Stromal cell of bone marrow (primary cell): ENCODE measurements at regions not wholly inside any gene's neighbourhood (a gene's known extent, or its start where the extent isn't known, plus 50 kb on each side); places are given as distances from the start of the nearest gene placed in this dataset.
A peak's percentile ranks its signal among the peaks of the same experiment; 100 is the strongest.
"Not testable (repeated sequence)": the region's sequence is repeated elsewhere in the genome, so short reads cannot be mapped to it uniquely, and the experiment has no call there.

Experiments
- DNase-seq: peaks from one replicate; pipeline ENCODE4 v3.0.0-alpha.2; 2012; ENCODE audit warnings: low read depth

DNA sequence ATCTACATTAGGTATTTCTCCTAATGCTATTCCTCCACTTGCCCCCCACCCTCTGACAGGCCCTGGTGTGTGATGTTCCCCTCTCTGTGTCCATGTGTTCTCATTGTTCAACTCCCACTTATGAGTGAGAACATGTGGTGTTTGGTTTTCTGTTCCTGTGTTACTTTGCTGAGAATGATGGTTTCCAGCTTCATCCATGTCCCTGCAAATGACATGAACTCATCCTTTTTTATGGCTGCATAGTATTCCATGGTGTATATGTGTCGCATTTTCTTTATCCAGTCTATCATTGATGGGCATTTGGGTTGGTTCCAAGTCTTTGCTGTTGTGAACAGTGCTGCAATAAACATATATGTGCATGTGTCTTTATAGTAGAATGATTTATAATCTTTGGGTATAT, 50.6 kb upstream of the GRHL3 start:
- not testable (repeated sequence) for DNase-seq

- DNase-seq, result no peak
Observed at GRCh38 chr1:24266998-24267397, 52.2 kb upstream of the GRHL3 start.

- peak; percentile 66 for DNase-seq
Observed at GRCh38 chr1:24266398-24266941, 52.7 kb upstream of the GRHL3 start.

DNA sequence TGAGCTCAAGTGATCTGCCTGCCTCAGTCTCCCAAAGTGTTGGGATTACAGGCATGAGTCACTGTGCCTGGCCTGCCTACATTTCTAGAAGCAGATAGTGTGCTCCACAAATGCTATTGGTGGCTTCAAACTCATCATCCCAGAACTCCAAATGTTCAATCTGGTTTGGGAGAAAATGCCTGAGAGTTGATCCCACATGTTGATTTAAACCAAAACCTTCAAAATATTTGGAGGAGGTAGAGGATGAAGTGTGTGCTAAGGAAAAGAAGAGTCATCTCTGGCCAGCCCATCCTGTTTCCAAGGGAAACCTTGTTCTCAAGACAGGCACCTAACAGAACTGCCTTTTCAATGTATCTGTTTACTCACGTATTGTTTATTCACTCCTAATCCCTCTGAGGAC, 55.4 kb upstream of the GRHL3 start:
- no peak for DNase-seq

DNA sequence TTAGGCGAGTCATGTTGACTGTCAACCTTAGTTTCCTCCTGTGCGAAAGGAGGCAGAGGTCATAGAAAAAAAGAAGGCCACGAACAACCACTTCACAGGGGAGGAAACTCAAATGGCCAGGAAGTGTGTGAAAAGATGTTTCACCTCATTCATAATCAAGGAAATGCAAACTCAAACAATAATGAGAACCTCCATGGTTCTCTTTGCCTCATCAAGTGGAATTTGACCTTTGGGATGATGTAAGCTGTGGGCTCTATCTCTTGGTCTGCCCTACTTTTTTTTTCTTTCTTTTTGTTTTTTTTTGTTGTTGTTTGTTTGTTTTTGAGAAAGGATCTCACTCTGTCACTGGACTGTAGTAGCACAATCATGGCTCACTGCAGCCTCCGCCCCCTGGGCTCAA, 55.9 kb upstream of the GRHL3 start:
- DNase-seq, result no peak

GRCh38 chr1:24261977-24262376, 57.2 kb upstream of the GRHL3 start:
- no peak for DNase-seq

DNA sequence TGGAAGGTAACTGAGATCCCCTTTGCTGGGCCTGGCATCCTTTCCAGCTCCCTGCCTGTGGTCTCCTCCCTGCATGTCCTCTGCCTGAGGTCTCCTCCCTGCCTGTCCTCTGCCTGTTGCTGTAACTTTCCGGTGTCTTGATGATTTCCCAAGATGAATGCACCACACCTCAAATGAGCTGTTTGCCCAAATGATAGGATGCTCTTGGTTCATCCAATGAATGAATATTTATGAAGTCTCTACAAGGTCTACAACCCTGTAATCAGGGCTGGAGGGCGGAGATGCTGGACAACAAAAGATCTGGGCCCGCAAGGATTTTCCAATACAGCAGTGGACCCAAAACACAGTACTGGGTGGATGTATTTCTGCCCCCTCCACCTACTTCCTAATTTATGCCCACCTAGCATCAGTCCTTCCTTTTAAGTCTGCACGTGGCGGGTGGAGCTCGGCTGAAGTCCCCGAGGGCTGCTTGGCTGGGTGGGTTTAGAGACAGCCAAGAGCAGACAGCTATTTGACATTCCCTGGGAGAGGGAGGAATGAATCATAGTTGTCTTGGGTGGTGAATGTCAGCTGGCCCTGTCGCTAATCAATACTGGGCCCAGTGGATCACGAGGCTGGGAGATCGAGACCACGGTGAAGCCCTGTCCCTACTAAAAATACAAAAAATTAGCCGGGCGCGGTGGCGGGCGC, 60.3 kb upstream of the GRHL3 start:
- DNase-seq, result no peak

- no peak for DNase-seq
Observed at GRCh38 chr1:24257373-24257772, 61.8 kb upstream of the GRHL3 start.

GRCh38 chr1:24256687-24257086, 62.5 kb upstream of the GRHL3 start:
- DNase-seq, result no peak

- DNase-seq, result no peak
Observed at GRCh38 chr1:24255226-24255625, 63.9 kb upstream of the GRHL3 start.

GRCh38 chr1:24254783-24255182, 64.4 kb upstream of the GRHL3 start:
- DNase-seq, result no peak

DNA sequence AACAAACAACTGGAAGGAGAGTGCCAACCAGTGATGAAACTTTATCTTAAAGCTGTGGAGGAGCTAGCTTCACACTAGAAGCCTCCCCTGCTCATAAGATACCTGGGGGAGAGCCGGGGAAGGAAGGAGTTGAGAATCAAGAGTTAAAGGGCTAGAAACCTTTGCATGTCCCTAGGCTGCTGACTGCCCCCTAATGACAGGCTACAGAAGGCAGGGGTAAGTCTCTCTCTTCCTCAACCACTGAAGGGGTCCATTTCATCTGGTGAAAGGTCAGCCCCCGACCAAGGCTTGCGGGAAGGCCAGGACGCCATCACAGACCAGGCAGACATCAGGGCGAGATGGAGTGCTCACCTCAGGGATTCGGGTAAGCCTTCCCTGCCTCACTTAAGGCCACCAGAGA, 65.6 kb upstream of the GRHL3 start:
- DNase-seq, result no peak

GRCh38 chr1:24252185-24252780, 65.2 kb upstream of the IFNLR1 start:
- DNase-seq, result no peak

DNA sequence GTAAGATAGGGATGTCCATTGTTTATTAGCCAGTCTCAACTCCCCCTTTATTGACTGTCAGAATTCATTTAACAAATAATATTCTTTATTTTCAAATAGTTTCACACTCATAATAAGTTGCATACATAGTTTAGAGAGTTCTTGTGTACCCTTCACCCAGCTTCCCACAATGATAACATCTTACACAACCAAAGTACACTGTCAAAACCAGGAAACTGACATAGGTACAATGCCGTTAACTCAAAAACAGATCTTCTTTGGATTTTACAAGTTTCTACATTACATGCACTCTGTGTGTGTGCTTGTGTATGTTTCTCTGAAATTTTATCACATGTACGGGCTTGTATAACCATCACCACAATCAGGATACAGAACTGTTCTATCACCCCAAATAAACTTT, 64.4 kb upstream of the IFNLR1 start:
- DNase-seq, result no peak

- DNase-seq, result no peak
Observed at GRCh38 chr1:24250791-24251190, 63.7 kb upstream of the IFNLR1 start.

- DNase-seq, result no peak
Observed at GRCh38 chr1:24250224-24250623, 63.1 kb upstream of the IFNLR1 start.

DNA sequence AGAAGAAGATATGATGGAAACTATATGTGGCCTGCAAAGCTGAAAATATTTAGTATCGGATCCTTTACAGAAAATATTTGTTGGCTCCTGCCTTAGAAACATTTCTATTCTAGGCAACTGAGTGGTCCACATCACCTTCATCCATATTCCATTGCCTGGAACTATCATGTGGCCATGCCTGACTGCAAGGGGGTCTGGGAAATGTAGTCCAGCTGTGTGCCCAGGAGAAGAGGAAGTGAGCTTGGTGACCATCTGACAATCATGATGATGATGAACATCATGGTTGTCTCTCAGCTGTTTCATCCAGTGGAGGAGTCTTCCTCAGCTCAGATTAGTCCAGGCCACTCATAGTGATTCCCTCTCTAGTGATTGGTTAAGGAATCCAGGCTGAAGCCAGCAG, 61.8 kb upstream of the IFNLR1 start:
- DNase-seq, result no peak

- DNase-seq, result not testable (repeated sequence)
Observed at GRCh38 chr1:24247337-24247736, 60.2 kb upstream of the IFNLR1 start.

DNA sequence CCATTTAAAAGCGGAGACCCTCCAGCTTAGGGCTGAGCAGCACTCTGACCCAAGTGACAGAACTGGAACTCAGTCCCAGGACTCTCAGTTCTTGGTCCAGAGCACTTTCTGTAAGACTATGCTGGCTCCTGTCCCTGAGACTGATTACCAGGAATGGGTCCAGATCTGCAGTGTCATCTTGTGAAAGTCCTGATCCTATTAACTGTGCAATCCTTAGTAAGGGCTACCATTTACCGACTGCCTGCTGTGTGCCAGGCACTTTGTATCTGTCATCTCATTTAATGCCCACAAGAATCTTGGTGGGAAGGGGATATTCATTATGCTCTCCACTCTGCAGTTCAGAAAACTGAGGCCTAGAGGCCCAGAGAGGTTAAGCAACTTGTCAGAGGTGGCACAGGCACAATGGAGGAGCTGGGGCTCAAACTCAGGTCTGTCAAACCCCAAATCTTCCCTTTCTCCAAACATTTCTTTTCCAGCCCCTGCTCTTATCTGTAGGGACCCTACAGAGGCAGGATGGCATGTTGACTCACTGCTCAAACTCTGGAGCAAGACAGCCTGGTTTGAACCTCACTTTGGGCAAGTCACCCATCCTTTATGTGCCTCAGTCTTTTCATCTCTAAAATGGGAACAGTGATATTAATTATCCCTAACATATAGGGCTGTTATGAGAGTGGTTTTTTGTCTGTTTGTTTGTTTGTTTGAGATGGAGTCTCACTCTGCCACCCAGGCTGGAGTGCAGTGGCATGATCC, 57.6 kb upstream of the IFNLR1 start:
- DNase-seq, result no peak

DNA sequence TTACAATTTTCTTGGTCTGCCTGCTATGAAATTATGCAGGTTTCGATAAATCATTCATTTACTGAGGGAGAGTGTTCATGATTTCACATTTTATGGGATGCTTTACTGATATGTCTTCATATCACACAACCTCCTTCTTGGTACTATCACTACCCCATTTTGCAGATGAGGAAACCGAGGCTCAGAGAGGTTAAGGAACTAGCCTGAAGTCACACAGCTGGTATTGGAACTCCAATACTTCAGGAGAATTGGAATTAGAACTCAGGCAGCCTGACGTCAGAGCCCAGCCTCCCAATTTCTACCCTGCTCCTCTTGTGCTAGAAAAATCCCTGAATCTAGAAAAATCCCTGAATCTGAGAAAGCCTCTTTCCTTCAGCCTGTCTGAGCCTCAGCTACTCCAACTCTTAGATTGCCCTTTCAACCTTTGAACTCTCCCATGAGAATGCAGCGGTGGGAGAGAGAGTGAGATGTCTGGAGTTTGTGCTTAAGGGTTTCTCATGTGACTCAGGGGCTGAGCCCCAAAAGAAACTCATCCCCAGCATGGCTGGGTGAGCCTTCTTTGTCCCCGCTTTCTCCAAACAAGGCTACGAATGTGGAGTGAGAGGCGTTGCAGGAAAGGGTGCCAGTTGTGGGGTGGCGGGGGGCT, 50.8 kb upstream of the IFNLR1 start:
- DNase-seq, result no peak

- DNase-seq, result peak; percentile 44
Observed at GRCh38 chr1:24236789-24237371, 49.8 kb upstream of the IFNLR1 start.
